Neural cell (in vitro differentiated cells): ENCODE measurements at regions not wholly inside any gene's neighbourhood (a gene's known extent, or its start where the extent isn't known, plus 50 kb on each side); places are given as distances from the start of the nearest gene placed in this dataset.

Source experiments
- H2AFZ ChIP-seq: fragments of 200-600, 300-800 bp; sonication (generic), shearing (Covaris generic); 2 replicates; pipeline ENCODE4 v1.6.0; 2014; ENCODE audit warnings: low read depth, mild to moderate bottlenecking, antibody characterized with exemption, low read length, moderate library complexity
- H3F3A ChIP-seq: fragments of 200-600 bp; shearing (Covaris generic); 2 replicates; pipeline ENCODE4 v1.6.1; 2016; ENCODE audit warnings: mild to moderate bottlenecking, moderate library complexity, mixed read lengths, antibody characterized with exemption, low read length; ENCODE audit not compliant: insufficient read depth, poor library complexity, severe bottlenecking
- H3K27ac ChIP-seq: fragments of 200-600, 300-800 bp; sonication (generic), shearing (Covaris generic); 2 replicates; pipeline ENCODE4 v1.5.1; 2014; ENCODE audit warnings: mild to moderate bottlenecking, low read length, moderate library complexity
- H3K27me3 ChIP-seq: fragments of 300-800, 200-600 bp; sonication (generic), shearing (Covaris generic); 2 replicates; pipeline ENCODE4 v1.6.0; 2014; ENCODE audit warnings: mild to moderate bottlenecking, low read depth, low read length, moderate library complexity; ENCODE audit not compliant: insufficient read depth
- H3K36me3 ChIP-seq: fragments of 300-800, 200-600 bp; sonication (generic), shearing (Covaris generic); 2 replicates; pipeline ENCODE4 v1.5.1; 2014; ENCODE audit warnings: mild to moderate bottlenecking, antibody characterized with exemption, low read length, moderate library complexity; ENCODE audit not compliant: insufficient read depth
- H3K4me2 ChIP-seq: fragments of 300-800, 200-600 bp; sonication (generic), shearing (Covaris generic); 2 replicates; pipeline ENCODE4 v1.6.0; 2014; ENCODE audit warnings: mild to moderate bottlenecking, low read length
- H3K4me3 ChIP-seq: fragments of 300-800, 200-600 bp; sonication (generic), shearing (Covaris generic); 2 replicates; pipeline ENCODE4 v1.5.1; 2014; ENCODE audit warnings: mild to moderate bottlenecking, low read length, moderate library complexity
- H3K79me2 ChIP-seq: fragments of 200-600 bp; shearing (Covaris generic); replicated peaks from 2 replicates; pipeline ENCODE4 v1.6.0; 2014; ENCODE audit warnings: mild to moderate bottlenecking, low read length, moderate library complexity; ENCODE audit not compliant: insufficient read depth
- H3K9ac ChIP-seq: fragments of 300-800, 200-600 bp; sonication (generic), shearing (Covaris generic); 2 replicates; pipeline ENCODE4 v1.6.1; 2016; ENCODE audit warnings: mild to moderate bottlenecking, low read length, mixed read lengths
- H3K9me2 ChIP-seq: fragments of 200-600 bp; shearing (Covaris generic); 2 replicates; pipeline ENCODE4 v1.6.1; 2016; ENCODE audit warnings: mild to moderate bottlenecking, low read length, mixed read lengths; ENCODE audit not compliant: insufficient read depth
- H3K9me3 ChIP-seq: fragments of 200-600, 300-800 bp; sonication (generic), shearing (Covaris generic); 2 replicates; pipeline ENCODE4 v1.6.1; 2016; ENCODE audit warnings: mild to moderate bottlenecking, mixed run types, low read length, moderate library complexity, mixed read lengths
- H4K20me1 ChIP-seq: fragments of 200-600 bp; shearing (Covaris generic); 2 replicates; pipeline ENCODE4 v1.6.1; 2016; ENCODE audit warnings: mild to moderate bottlenecking, mixed run types; ENCODE audit not compliant: insufficient read depth
- CTCF ChIP-seq: fragments of 450-650 bp; IDR thresholded peaks from 2 replicates; pipeline ENCODE4 v1.5.1; 2014; ENCODE audit warnings: antibody characterized with exemption, mild to moderate bottlenecking, moderate library complexity; ENCODE audit not compliant: poor library complexity, severe bottlenecking
- EP300 ChIP-seq: fragments of 450-650 bp; conservative IDR thresholded peaks from 2 replicates; pipeline ENCODE4 v1.6.1; 2014; ENCODE audit warnings: antibody characterized with exemption, mild to moderate bottlenecking, moderate library complexity; ENCODE audit not compliant: poor library complexity, severe bottlenecking
- EZH2 ChIP-seq: fragments of 200-600, 300-800 bp; shearing (Covaris generic), sonication (generic); IDR thresholded peaks from 2 replicates; pipeline ENCODE4 v1.6.1; 2014; ENCODE audit warnings: antibody characterized with exemption, low read length, borderline replicate concordance, mild to moderate bottlenecking; ENCODE audit not compliant: insufficient read depth, poor library complexity, severe bottlenecking
- MXI1 ChIP-seq: fragments of 450-650 bp; conservative IDR thresholded peaks from 2 replicates; pipeline ENCODE4 v1.6.1; 2014; ENCODE audit warnings: antibody characterized with exemption, mild to moderate bottlenecking; ENCODE audit not compliant: poor library complexity, severe bottlenecking
- POLR2AphosphoS5 ChIP-seq: IDR thresholded peaks from 2 replicates; pipeline ENCODE4 v1.6.1; 2012
- RAD21 ChIP-seq: fragments of 450-650 bp; conservative IDR thresholded peaks from 2 replicates; pipeline ENCODE4 v1.6.1; 2014; ENCODE audit warnings: antibody characterized with exemption, mild to moderate bottlenecking, moderate library complexity
- REST ChIP-seq: IDR thresholded peaks from 2 replicates; pipeline ENCODE4 v1.6.1; 2012; ENCODE audit warnings: borderline replicate concordance
- SMC3 ChIP-seq: fragments of 450-650 bp; conservative IDR thresholded peaks from 2 replicates; pipeline ENCODE4 v1.6.1; 2014; ENCODE audit warnings: antibody characterized with exemption, mild to moderate bottlenecking, moderate library complexity; ENCODE audit not compliant: poor library complexity
- TAF1 ChIP-seq: IDR thresholded peaks from 2 replicates; pipeline ENCODE4 v1.6.1; 2012; ENCODE audit warnings: low read depth

GRCh38 chr10:120355425-120355824 lies 101.6 kb upstream of the PLPP4 start:
- no peaks in the 10 kb centered on the region for H3K9me2 ChIP-seq
- no peaks in the 10 kb centered on the region for H3K79me2 ChIP-seq
- H3K9me3 ChIP-seq: no peaks in the 10 kb centered on the region
- no peak overlapping the region for H3K4me3 ChIP-seq
- H4K20me1 ChIP-seq: no peaks in the 10 kb centered on the region
- H3F3A ChIP-seq: no peaks in the 10 kb centered on the region
- no peak for TF ChIP-seq REST
- no peak for TF ChIP-seq POLR2AphosphoS5
- no peak for TF ChIP-seq EP300
- no peak for TF ChIP-seq EZH2
- no peak for TF ChIP-seq MXI1
- TF ChIP-seq CTCF: no peak
- TF ChIP-seq TAF1: no peak
- no peak for TF ChIP-seq RAD21
- no peak for TF ChIP-seq SMC3
- no peak overlapping the region for H3K9ac ChIP-seq
- H3K4me2 ChIP-seq: no peak overlapping the region
- no peaks in the 10 kb centered on the region for H3K36me3 ChIP-seq
- H2AFZ ChIP-seq: no peak overlapping the region
- H3K27ac ChIP-seq: no peak overlapping the region
- H3K27me3 ChIP-seq: no peaks in the 10 kb centered on the region

- Histone ChIP-seq H3F3A (no peaks in the 10 kb centered on the region), H3K4me3 (no peak overlapping the region), H3K79me2 (no peaks in the 10 kb centered on the region), H3K36me3 (no peaks in the 10 kb centered on the region), H3K9ac (no peak overlapping the region), H3K9me3 (no peaks in the 10 kb centered on the region), H3K9me2 (no peaks in the 10 kb centered on the region), H3K27ac (no peak overlapping the region), H2AFZ (no peak overlapping the region), H3K4me2 (no peak overlapping the region), H3K27me3 (no peaks in the 10 kb centered on the region), H4K20me1 (no peaks in the 10 kb centered on the region)
- TF ChIP-seq REST (no peak), SMC3 (no peak), CTCF (no peak), TAF1 (no peak), MXI1 (no peak), POLR2AphosphoS5 (no peak), EP300 (no peak), EZH2 (no peak), RAD21 (no peak)
Measured at GRCh38 chr10:120360571-120360970, 96.5 kb upstream of the PLPP4 start.
